Skeletal muscle cell (primary cell): ENCODE measurements at regions not wholly inside any gene's neighbourhood (a gene's known extent, or its start where the extent isn't known, plus 50 kb on each side); places are given as distances from the start of the nearest gene placed in this dataset.
A peak's percentile ranks its signal among the peaks of the same experiment; 100 is the strongest.
"Not testable (repeated sequence)": the region's sequence is repeated elsewhere in the genome, so short reads cannot be mapped to it uniquely, and the experiment has no call there.

Source experiments
- DNase-seq: peaks from one replicate; pipeline ENCODE4 v3.0.0-alpha.2; 2010; ENCODE audit warnings: low read depth
- H3K4me3 ChIP-seq: 2 replicates; pipeline ENCODE4 v1.5.1; 2011; ENCODE audit warnings: low read depth, mild to moderate bottlenecking, control low read depth, low read length, moderate library complexity

DNA sequence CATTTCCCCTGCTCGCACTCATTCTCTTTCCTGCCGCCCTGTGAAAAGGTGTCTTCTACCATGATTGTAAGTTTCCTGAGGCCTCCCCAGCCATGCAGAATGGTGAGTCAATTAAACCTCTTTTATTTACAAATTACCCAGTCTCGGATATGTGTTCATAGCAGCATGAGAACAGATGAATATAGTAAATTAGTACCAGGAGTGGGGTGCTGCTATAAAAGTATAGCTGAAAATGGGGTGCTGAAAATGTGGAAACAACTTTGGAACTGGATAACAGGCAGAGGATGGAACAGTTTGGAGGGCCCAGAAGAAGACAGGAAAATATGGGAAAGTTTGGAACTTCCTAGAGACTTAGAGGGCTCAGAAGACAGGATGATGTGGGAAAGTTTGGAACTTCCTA, 204.2 kb downstream of the CPEB2 start:
- DNase-seq, H3K4me3 ChIP-seq: not testable (repeated sequence)

DNA sequence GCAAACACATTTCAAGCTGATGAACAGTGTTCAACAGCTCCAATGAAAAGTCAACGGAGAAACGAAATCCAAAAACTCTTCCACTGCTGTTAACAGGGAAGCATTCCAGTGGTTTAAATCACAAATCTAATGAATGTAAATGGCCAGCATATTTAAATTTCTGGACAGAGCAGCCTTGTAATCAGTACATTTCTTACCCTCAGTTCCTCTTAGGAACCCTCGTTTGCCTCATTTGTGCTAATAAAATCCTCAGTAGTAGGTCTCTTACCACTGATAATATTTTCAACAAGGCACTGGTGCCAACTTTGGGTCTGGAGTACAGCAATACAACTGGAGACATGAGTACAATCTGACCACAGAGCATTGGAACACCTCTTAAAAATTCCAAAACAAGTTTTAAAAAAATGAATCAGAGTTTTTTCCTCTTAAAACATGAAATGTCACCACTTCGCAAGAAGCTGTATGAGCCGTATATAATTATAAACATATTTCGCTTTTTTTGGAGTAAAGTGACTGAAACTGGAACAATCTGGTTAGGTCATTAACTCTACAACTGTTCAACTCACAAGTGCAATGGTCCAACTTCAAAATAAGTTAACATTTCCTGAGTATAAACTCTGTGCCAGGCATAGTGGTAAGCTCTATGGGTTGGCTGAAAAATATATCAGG, 211.2 kb downstream of the CPEB2 start:
- no peak overlapping the region for H3K4me3 ChIP-seq
- no peak for DNase-seq

DNA sequence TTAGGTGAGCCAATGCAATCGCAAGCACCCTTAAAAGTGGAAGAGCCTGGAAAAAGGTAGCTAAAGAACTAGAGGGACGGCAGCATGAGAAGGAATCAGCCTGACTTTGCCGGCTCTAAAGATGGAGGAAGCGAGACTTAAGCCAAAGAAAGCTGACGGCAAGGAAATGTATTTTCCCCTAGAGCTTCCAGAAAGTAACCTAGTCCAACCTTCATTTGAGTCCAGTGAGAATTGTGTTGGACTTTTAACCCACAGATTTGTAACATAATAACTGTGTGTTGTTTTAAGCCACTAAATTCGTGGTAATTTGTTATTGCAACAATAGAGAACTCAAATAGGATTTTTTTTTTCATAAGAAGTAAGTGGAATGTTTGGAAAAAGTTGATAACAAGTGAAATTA, 212.7 kb upstream of the C1QTNF7 start:
- no peak overlapping the region for H3K4me3 ChIP-seq
- DNase-seq = no peak

DNA sequence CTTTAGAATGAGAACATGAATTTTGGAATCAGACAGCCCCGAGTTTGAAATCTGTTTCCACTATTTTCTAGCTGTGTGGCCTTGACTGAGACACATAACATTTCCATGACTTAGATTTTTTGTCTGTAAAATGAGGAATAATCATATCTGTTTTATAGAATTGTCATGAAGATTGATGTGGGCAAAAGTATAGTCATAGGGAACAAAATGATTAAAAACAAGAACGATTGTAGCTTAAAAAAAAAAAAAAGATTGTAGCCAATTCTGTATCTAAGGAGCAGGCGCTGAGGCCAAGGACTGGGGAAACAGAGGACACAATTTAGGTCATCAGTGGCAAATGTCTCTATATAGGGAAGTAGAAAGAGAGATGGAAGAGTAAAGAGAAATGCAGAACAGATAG, 201.6 kb upstream of the C1QTNF7 start:
- DNase-seq = no peak
- H3K4me3 ChIP-seq = no peak overlapping the region

DNA sequence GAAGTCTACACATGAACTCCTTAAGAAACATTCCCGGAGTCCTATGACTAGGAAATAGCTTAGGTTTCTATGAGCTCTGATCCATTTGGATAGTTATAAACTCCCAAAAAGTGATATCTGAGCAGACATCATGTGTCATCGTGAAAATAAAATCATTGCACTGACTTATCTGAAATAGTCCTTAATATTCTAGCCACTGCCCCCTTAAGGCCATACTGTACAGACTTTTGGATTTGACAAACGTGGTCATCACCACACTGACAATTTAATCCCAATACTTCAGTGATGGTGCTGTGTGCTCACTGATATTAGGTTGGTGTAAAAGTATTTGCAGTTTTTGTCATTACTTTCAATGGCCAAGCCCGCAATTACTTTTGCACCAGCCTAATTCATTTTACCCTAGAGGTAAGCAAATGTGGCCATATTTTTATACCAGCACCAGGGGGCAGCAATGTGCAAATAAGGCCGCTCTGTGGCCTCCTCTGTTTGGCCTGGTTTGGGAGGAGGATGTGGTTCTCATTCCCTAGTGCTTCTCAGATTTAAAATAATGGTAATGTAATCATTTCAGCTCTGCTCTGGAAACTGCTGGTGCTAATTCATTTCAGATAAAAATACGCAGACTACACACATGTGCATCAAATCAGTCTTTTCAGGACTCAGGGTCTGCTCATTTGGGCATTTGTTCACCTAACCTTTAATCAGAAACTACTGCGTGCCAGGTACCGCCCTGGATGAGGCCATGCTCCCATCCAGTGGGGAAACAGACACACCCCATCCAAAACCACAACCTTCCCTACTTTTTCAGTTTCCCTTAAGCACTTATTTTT, 196.4 kb upstream of the C1QTNF7 start:
- H3K4me3 ChIP-seq = no peak overlapping the region
- peak; percentile 55 for DNase-seq

DNA sequence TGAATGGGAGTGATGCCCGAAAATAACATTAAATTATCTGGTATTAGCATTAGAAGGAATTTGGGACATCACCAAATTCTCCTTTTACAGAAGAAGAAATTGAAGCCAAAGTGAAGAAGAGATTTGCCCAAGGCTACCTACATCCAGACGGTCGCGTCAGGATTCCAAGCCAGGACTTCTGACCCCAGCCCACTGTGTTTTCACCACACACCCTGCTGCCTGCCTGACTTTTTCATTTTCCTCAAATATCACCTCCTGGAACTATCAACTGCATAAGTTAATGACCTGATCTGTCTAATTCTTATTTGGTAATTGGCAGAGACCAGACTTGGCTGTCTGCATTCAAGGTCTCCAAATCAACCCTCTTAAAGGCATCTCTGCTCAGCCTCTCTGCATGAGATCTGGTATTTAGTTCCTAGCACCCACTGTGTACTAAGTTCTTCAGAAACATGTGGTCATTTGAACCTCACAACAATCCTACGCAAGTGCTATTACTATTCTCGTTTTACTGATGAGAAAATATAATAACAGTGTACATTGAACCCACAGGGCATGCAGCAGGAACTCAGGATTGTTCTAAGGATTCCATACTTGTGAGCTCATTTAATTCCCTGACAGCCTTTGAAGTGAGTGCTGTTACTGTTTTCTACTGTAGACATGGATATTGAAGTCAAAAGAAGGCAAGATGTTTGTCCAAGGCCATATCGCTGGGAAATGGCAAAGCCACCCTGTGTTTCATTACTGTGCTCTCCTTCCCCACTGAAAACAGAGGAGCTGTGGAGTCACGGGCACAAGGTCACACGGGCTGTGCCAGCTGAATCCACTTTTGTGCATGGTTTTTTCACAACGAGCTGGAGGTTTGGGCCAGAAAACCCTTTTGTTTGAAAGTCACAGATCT, 195.2 kb upstream of the C1QTNF7 start:
- DNase-seq = peak; percentile 47
- no peak overlapping the region for H3K4me3 ChIP-seq

DNA sequence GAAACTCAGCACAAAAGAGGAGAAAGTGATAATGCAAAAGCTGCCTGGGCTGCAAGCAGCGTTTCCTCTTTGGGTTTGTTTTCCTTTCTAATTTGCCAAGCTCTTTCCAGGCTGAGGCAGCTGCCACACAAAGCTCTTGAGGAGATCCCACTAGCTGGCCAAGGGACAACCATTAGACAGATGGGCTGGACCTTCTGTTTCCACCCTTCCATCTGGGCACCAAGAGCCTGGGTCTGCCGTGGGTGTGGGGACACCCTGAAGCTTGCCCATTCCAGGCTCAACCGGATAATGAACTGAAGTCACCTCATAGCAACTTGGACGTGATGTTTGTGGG, 194.6 kb upstream of the C1QTNF7 start:
- no peak for DNase-seq
- H3K4me3 ChIP-seq = no peak overlapping the region

DNA sequence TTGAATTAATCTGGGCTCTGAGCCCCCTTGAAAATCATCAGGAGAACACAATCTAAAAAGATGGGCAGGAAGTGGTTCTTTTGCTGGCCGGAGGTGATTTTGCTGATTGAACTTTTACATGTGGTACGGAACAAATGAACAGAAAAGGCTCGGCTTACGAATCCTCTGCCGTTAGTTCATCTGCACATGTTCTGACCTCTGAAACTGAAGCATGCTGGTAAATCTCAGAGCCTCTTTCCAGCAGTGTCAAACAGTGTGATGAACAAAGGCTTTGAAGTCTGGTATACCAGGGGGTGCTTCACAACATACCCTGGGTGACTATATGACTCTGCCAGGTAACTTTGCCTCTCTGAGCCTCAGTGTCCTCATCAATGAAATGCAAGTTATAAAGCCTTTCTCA, 194.2 kb upstream of the C1QTNF7 start:
- H3K4me3 ChIP-seq = no peak overlapping the region
- no peak for DNase-seq

DNA sequence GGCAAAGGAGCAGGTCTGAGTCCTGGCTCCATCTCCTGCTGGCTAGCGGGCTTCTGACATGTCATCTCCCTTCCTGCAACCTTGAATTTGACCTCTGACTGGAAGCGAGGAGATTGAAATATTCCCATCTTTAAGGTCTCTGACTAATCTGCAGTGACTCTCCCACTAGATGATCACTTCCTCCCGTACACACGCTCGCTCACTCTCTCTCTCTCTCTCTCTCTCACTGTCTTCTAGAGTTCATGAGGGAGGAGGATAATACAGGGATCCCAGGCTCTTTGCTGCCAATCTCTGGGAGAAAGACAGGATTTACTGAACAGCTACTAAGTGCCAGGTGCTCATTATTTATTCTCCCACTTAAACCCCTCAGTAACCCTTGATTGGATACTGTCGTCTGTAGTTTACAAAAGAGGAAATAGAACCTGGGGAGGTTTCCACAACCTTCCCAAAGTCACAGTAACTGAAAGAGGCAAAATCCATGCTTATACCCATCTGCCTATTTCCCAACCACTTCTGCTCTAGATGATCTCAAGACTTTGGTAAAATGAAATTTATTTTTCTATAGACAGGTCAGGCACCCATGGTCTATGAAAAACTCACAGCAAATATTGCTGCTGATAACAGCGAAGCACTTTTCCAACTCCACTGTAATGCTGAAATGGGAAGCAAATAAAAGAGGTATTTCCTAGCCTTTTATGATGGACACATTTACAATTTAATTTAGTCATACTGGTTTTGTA, 193.5 kb upstream of the C1QTNF7 start:
- peak; percentile 72 for DNase-seq
- no peak overlapping the region for H3K4me3 ChIP-seq

DNA sequence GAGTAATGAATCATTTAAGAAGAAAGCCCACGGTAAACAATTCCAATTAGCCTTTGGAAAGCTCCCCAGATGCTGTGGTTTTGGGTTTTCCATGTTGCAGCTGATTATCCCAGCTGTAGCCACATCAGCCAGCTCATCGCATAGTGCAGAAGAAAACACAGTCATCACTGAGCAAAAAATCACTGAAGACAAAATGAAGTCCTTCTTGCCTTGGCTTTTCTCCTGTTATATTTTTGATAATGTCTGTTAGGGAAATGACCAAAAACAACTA, 193.0 kb upstream of the C1QTNF7 start:
- no peak overlapping the region for H3K4me3 ChIP-seq
- DNase-seq = peak; percentile 89

DNA sequence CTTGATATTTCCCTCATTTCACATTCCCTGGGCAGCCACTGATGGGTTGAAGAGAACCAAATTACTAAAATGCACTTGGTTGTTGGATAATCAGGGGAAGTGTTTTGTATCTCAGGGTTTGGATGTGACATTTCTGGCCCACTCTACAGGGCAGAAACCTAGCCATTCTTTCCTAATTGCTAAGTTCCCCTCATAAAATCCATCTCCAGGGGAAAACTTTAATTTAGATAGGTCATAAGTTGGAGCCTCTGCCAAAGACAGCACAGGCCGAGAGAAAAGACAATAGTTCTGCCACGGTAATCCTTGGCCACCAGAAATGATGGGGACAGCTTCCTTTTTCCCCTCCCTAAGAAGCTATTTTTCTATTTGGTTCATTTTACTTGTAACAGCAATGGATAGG, 192.7 kb upstream of the C1QTNF7 start:
- DNase-seq = no peak
- no peak overlapping the region for H3K4me3 ChIP-seq

DNA sequence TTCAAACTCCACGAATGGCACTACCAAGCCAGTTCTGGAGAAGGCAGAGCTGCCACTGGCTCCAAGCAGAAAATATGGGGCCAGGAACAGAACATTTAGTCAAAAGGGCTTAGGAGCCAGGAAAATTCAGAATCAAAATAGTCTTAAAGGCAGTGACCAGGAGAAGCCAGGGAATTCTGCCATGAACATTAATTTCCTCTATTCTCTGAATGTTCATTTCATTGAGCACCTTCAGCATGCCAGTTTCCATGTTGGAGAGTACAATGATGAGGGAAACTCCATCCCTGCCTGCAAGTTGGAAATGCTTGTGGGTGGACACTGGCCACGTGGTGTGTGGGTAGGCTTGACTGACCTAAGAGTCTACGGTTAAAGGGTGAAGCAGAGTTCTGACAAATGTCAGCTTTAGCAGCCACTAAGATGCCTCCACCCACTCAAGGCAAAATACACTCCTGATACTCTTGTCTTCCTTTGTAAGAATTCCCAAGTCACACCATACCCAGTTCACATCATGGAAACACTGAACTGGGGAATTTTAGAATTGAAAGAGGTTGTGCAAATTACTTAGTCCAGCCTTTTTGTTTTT, 190.1 kb upstream of the C1QTNF7 start:
- no peak for DNase-seq
- H3K4me3 ChIP-seq = no peak overlapping the region

DNA sequence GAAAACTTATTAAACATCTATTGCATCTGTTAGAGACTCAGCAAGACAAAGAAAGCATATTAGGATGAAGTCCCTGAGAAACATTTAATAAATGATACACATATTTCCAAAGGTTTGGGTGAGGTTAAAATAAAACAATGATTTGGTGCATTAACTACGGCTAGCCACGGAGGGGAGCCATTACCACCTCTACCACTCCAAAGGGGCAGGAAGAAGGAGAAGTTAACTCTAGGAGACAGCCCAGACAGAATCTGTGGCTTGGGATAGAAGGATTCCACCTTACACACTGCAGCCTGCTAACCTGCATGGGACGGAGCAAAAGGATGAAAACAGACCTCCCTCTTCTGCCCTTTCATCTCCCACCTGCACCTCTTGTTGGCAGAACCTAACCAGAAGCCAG, 189.1 kb upstream of the C1QTNF7 start:
- DNase-seq = peak; percentile 13

DNA sequence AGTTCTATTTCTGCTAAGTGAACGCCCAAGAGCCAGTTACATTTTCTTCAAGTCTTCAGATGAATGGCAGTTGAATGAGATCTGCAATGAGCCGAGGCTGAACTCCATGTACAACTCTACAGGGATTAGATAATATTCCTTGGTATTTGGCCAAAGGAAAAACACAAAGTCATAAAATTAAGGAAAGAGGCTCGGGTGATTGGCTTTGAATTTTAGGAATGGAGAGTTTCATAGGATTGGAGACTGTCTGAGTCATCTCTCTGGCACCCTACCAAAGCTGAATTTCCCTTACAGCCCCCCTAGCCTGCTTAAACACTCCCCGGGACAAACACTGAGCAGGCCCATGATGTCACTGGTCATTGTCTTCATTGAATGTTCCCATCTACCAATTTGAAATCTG, 188.0 kb upstream of the C1QTNF7 start:
- H3K4me3 ChIP-seq = no peak overlapping the region
- DNase-seq = peak; percentile 55

More for the DNA sequence above, 189.1 kb upstream of the C1QTNF7 start:
- H3K4me3 ChIP-seq = no peak overlapping the region

DNA sequence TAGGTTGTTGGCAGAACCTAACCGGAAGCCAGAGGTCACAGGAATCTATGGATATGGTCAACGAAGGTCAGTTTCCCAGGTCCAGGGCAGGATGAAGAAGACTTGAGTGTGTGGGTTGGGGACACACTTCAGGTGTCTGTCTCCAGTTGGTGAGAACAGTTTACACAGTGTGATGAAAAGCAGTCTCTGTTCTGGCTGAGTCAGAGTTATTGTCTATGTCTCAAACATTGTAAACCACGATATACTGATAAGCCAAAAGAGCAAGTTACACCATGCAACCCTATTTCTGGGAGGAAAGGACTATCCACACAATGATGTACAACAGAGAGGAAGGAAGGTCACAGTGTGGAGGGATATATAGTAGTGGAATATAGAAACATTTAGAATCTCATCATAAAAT, 187.1 kb upstream of the C1QTNF7 start:
- no peak overlapping the region for H3K4me3 ChIP-seq
- DNase-seq = peak; percentile 7

DNA sequence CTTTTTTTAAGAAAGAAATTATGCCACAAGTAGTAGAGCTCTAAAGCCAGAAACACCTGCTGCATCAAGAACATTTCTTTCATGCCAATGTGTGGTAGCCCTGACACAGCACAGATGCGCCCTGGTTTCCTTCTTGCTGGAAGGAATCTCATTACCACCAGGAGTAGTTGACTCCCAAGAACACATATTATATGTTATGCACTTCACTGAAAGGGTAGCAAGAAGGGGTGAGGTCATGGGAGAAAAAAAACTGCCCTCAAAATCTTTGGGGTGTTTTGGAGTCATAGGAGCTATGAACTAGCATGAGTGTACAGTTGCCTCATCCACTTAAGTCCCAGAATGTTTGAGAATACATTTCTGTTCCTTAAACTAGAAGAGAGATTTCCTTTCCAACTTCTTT, 185.8 kb upstream of the C1QTNF7 start:
- H3K4me3 ChIP-seq = no peak overlapping the region
- DNase-seq = no peak

DNA sequence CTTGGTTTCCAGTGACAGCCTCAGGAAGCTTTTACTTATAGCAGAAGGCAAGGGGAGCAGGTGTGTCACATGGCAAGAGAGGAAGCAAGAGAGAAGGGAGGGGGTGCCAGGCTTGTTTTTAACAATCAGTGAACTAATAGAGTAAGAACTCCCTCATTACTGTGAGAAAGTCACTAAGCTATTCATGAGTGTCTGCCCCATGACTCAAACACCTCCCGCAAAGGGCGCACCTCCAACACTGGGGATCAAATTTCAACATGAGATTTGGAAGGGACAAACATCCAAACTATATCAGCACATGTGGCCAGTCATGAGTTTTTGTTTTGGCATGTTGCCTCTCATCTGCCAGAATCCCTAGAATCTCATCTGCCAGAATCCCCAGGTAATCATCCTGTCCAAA, 183.5 kb upstream of the C1QTNF7 start:
- H3K4me3 ChIP-seq = no peak overlapping the region
- DNase-seq = peak; percentile 7

DNA sequence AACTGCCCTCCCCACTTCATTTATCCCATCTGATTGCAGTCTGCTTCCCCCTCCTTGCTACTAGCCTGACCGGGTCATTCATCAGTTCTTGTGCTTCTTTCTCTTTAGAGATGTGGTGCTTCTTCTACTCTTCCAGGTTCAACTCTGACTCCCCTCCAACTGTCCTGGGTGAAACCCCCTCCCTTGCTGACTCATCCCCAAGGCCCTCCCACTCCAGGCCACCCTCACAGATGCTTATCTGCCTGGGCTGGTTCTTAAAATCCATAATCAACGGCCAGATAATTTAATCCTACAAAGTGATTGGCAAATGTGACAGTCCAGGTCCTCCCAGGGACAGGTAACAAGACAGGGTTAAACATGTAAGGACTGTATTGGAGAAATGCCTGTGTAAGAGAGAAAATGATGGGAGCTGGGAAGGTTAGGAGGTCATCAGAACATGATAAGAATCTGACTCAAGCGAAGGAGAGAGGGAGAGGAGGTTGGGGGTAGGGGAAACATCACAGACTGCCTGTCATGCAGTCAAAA, 182.8 kb upstream of the C1QTNF7 start:
- DNase-seq = no peak
- no peak overlapping the region for H3K4me3 ChIP-seq

DNA sequence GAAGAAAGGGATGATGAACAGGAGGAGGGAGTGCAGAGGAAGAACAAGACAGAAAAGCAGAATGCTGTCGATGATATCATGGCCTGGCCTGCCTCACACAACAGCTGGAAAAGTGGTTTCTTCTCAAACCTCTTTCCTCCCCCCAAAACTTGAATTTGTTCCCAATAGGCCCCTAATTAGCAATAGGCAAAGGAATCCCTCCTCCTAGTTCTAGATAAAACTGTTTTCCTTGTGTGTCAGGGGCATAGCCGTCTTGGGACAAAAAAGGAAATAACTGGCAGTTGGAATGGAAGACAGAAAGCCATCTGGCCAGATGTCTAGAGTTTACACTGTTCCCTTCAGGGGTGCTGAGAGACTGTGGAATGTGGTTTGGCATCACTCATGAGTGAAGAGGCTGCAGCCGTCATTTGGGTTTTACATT, 177.8 kb upstream of the C1QTNF7 start:
- H3K4me3 ChIP-seq = no peak overlapping the region
- DNase-seq = peak; percentile 17
